Neuronal stem cell (in vitro differentiated cells): ENCODE measurements at regions not wholly inside any gene's neighbourhood (a gene's known extent, or its start where the extent isn't known, plus 50 kb on each side); places are given as distances from the start of the nearest gene placed in this dataset.

Experiments used
- DNase-seq: peaks from one replicate; pipeline ENCODE4 v3.0.0-alpha.2; 2013; ENCODE audit warnings: low spot score
- H2AFZ ChIP-seq: one replicate; pipeline ENCODE4 v1.6.1; 2013; ENCODE audit warnings: mild to moderate bottlenecking, low read length, inconsistent platforms
- H2AK5ac ChIP-seq: 2 replicates; pipeline ENCODE4 v1.6.1; 2013; ENCODE audit warnings: low read depth, mild to moderate bottlenecking, inconsistent platforms, low read length, moderate library complexity, mixed read lengths
- H2BK120ac ChIP-seq: 2 replicates; pipeline ENCODE4 v1.6.1; 2013; ENCODE audit warnings: low read depth, mild to moderate bottlenecking, inconsistent platforms, low read length, moderate library complexity, mixed read lengths
- H2BK12ac ChIP-seq: one replicate; pipeline ENCODE4 v1.6.1; 2013; ENCODE audit warnings: low read length, inconsistent platforms
- H2BK15ac ChIP-seq: 2 replicates; pipeline ENCODE4 v1.6.1; 2013; ENCODE audit warnings: mild to moderate bottlenecking, low read length, inconsistent platforms, mixed read lengths
- H2BK5ac ChIP-seq: one replicate; pipeline ENCODE4 v1.6.1; 2013; ENCODE audit warnings: inconsistent platforms, mild to moderate bottlenecking, low read length, moderate library complexity
- H3K14ac ChIP-seq: one replicate; pipeline ENCODE4 v1.6.1; 2013; ENCODE audit warnings: low read length, inconsistent platforms
- H3K18ac ChIP-seq: 2 replicates; pipeline ENCODE4 v1.6.1; 2013; ENCODE audit warnings: low read length, inconsistent platforms
- H3K23ac ChIP-seq: 2 replicates; pipeline ENCODE4 v1.6.1; 2013; ENCODE audit warnings: low read depth, mild to moderate bottlenecking, mixed read lengths, low read length, inconsistent platforms; ENCODE audit not compliant: poor library complexity
- H3K27ac ChIP-seq: replicated peaks from 3 replicates; pipeline ENCODE4 v1.5.1; 2013; ENCODE audit warnings: low read length, inconsistent platforms
- H3K27me3 ChIP-seq, 3 experiments: 2 replicates each; pipeline ENCODE4 v1.6.1; 2013; ENCODE audit warnings: low read length in 3 of 3, mild to moderate bottlenecking in 2 of 3, inconsistent platforms in 1 of 3, low read depth in 1 of 3, mixed read lengths in 1 of 3, moderate library complexity in 1 of 3; ENCODE audit not compliant: control insufficient read depth in 3 of 3, insufficient read depth in 3 of 3
- H3K36me3 ChIP-seq, 2 donors: replicated peaks in 1 of 2; 2 replicates each; pipeline ENCODE4 v1.6.1; 2013; ENCODE audit warnings: low read length in 2 of 2; ENCODE audit not compliant: control insufficient read depth in 2 of 2, insufficient read depth in 2 of 2
- H3K4ac ChIP-seq: 2 replicates; pipeline ENCODE4 v1.6.1; 2013; ENCODE audit warnings: inconsistent platforms, mild to moderate bottlenecking, low read length, moderate library complexity
- H3K4me1 ChIP-seq, 2 donors: 1 replicate in 1 of 2; 2 replicates in 1 of 2; pipeline ENCODE4 v1.6.1; 2013; ENCODE audit warnings: low read length in 2 of 2, low read depth in 1 of 2; ENCODE audit not compliant: control insufficient read depth in 2 of 2, insufficient read depth in 1 of 2
- H3K4me2 ChIP-seq: one replicate; pipeline ENCODE4 v1.6.1; 2013; ENCODE audit warnings: mild to moderate bottlenecking, low read length, inconsistent platforms; ENCODE audit not compliant: insufficient read depth, poor library complexity, severe bottlenecking
- H3K4me3 ChIP-seq, 2 donors: 2 replicates each; pipeline ENCODE4 v1.5.1; 2013; ENCODE audit warnings: low read length in 2 of 2, mild to moderate bottlenecking in 2 of 2, inconsistent platforms in 1 of 2, moderate library complexity in 1 of 2
- H3K79me1 ChIP-seq: one replicate; pipeline ENCODE4 v1.6.1; 2013; ENCODE audit warnings: low read depth, mild to moderate bottlenecking, inconsistent platforms, low read length, moderate library complexity
- H3K9ac ChIP-seq: one replicate; pipeline ENCODE4 v1.6.1; 2013; ENCODE audit warnings: mild to moderate bottlenecking, low read depth, low read length, inconsistent platforms; ENCODE audit not compliant: poor library complexity
- H3K9me3 ChIP-seq, 2 donors: replicated peaks in 1 of 2; 2 replicates each; pipeline versions ENCODE3 to v1.6.1; 2013; ENCODE audit warnings: low read length in 2 of 2, mild to moderate bottlenecking in 2 of 2, inconsistent platforms in 1 of 2, low read depth in 1 of 2, mixed read lengths in 1 of 2, moderate library complexity in 1 of 2; ENCODE audit not compliant: control insufficient read depth in 2 of 2, insufficient read depth in 1 of 2
- H4K8ac ChIP-seq: one replicate; pipeline ENCODE4 v1.6.1; 2013; ENCODE audit warnings: low read depth, mild to moderate bottlenecking, inconsistent platforms, low read length, moderate library complexity
- H4K91ac ChIP-seq: one replicate; pipeline ENCODE4 v1.6.1; 2013; ENCODE audit warnings: low read length, low read depth, mild to moderate bottlenecking, inconsistent platforms; ENCODE audit not compliant: poor library complexity
- WGBS, 2 donors: extraction: QIAGEN DNeasy Blood & Tissue Kit; methylation state at CpG; one replicate each; pipeline ENCODE4 v1.1.7; 2013; ENCODE audit warnings: missing lambda C conversion rate in 2 of 2, mixed read lengths in 1 of 2; ENCODE audit not compliant: insufficient read length in 2 of 2, insufficient replicate concordance in 1 of 2; ENCODE audit errors: extremely low coverage in 2 of 2; 5-methylcytosine and 5-hydroxymethylcytosine counted together

GRCh38 chr3:20935791-20936190, 749.8 kb upstream of the SGO1 start:
- Histone ChIP-seq H3K4me2 (no peak overlapping the region), H2AK5ac (no peak overlapping the region), H3K23ac (no peak overlapping the region), H4K8ac (no peak overlapping the region), H2BK120ac (no peak overlapping the region), H3K18ac (no peak overlapping the region), H3K4me3 (no peak overlapping the region), H3K9me3 (no peaks in the 10 kb centered on the region), H3K14ac (no peak overlapping the region), H3K36me3 (no peaks in the 10 kb centered on the region), H2BK12ac (no peak overlapping the region), H2BK5ac (no peak overlapping the region), H3K27ac (no peak overlapping the region), H2BK15ac (no peak overlapping the region), H3K4ac (no peak overlapping the region), H2AFZ (no peak overlapping the region), H3K9ac (no peak overlapping the region), H3K79me1 (no peaks in the 10 kb centered on the region), H4K91ac (no peak overlapping the region), H3K4me1 (no peaks in the 10 kb centered on the region), H3K27me3 (no peaks in the 10 kb centered on the region)
- DNase-seq = no peak
- no CpG with 5 or more reads among the region's 2 CpGs for WGBS, 2 donors

DNA sequence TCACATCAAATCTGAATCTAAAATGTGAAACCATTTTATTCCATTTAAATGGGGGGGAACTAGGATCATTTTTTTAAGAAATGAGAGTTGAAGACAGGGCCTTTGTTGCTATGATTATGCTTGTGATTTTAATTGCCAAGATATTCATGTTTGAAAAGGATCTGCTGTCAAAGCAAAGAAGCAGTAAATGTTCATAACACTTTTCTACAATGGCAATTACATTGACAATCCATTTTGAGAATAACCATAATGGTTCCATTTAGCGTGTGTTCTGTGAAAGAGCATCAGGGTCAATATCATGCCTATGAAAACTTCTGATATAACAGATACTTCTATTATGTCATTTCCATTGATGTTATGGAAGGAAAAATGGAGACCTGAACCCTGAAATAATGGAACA, 745.8 kb upstream of the SGO1 start:
- no peak overlapping the region for H3K14ac ChIP-seq

GRCh38 chr3:20930034-20930433, 744.0 kb upstream of the SGO1 start:
- Histone ChIP-seq H2BK12ac (no peak overlapping the region), H4K8ac (no peak overlapping the region)
- no peak for DNase-seq

More for the DNA sequence above, 745.8 kb upstream of the SGO1 start:
- no peaks in the 10 kb centered on the region for H3K4me1 ChIP-seq
- H2AFZ ChIP-seq = no peak overlapping the region
- DNase-seq = no peak
- no peak overlapping the region for H2AK5ac ChIP-seq
- WGBS, 2 donors = no CpG with 5 or more reads among the region's 1 CpG
- H2BK5ac ChIP-seq = no peak overlapping the region
- no peaks in the 10 kb centered on the region for H3K79me1 ChIP-seq
- H2BK15ac ChIP-seq = no peak overlapping the region
- no peak overlapping the region for H3K9ac ChIP-seq
- H2BK12ac ChIP-seq = no peak overlapping the region
- no peak overlapping the region for H3K23ac ChIP-seq
- no peaks in the 10 kb centered on the region for H3K9me3 ChIP-seq
- no peak overlapping the region for H2BK120ac ChIP-seq
- H3K4me3 ChIP-seq = no peak overlapping the region
- H3K18ac ChIP-seq = no peak overlapping the region
- no peaks in the 10 kb centered on the region for H3K36me3 ChIP-seq
- no peak overlapping the region for H3K27ac ChIP-seq
- H3K27me3 ChIP-seq = no peaks in the 10 kb centered on the region
- H4K91ac ChIP-seq = no peak overlapping the region
- H3K4ac ChIP-seq = no peak overlapping the region
- H3K4me2 ChIP-seq = no peak overlapping the region
- H4K8ac ChIP-seq = no peak overlapping the region

DNA sequence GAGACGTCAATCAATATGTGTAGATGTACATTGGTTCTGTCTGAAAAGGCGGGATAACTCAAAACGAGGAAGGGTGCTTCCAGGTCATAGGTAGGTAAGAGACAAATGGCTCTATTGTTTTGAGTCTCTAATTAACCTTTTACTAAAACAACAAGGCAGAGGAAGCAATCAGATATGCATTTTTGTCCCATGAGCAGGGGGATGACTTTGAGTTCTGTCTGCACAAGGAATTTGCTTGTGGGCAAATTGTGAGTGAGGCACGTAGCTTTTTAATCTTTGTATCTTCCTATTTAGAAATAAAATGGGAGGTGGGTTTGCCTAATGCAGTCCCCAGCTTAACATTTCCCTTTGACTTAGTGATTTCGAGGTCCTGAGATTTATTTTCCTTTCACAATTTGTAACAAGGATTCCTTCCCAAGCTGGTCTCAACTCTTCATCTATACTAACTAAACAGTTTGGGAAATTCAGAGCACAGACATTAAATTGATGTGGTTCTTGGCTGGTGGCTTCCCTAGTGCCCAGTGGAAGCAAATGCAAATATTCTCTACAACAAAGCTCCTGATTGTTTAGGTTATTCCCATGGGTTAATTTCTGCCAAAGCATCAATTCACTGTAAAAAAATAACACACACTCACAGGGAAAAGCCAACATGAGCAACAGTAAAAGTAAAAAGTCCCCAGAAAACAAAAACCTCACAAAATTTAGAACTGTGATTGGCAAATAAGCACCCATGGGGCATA, 738.8 kb upstream of the SGO1 start:
- no peak overlapping the region for H3K9ac ChIP-seq

More at GRCh38 chr3:20930034-20930433, 744.0 kb upstream of the SGO1 start:
- Histone ChIP-seq H3K14ac (no peak overlapping the region), H3K36me3 (no peaks in the 10 kb centered on the region), H3K4me3 (no peak overlapping the region), H3K27me3 (no peaks in the 10 kb centered on the region), H2AFZ (no peak overlapping the region), H3K4ac (no peak overlapping the region), H3K9me3 (no peaks in the 10 kb centered on the region), H3K18ac (no peak overlapping the region), H3K4me1 (no peaks in the 10 kb centered on the region), H3K27ac (no peak overlapping the region), H2BK5ac (no peak overlapping the region), H3K79me1 (no peaks in the 10 kb centered on the region), H3K4me2 (no peak overlapping the region), H2BK120ac (no peak overlapping the region), H4K91ac (no peak overlapping the region), H2AK5ac (no peak overlapping the region), H2BK15ac (no peak overlapping the region), H3K9ac (no peak overlapping the region), H3K23ac (no peak overlapping the region)
- WGBS, 2 donors = no CpG with 5 or more reads among the region's 3 CpGs

More for the DNA sequence above, 738.8 kb upstream of the SGO1 start:
- H3K14ac ChIP-seq = no peak overlapping the region
- H3K36me3 ChIP-seq = no peaks in the 10 kb centered on the region
- H3K27me3 ChIP-seq = no peaks in the 10 kb centered on the region
- H3K79me1 ChIP-seq = no peaks in the 10 kb centered on the region
- H3K4ac ChIP-seq = no peak overlapping the region
- H3K18ac ChIP-seq = no peak overlapping the region
- no peak overlapping the region for H4K8ac ChIP-seq
- H3K4me3 ChIP-seq = no peak overlapping the region
- no peak overlapping the region for H2AK5ac ChIP-seq
- H2BK15ac ChIP-seq = no peak overlapping the region
- H3K4me2 ChIP-seq = no peak overlapping the region
- no peaks in the 10 kb centered on the region for H3K4me1 ChIP-seq
- no peak overlapping the region for H3K23ac ChIP-seq
- H3K27ac ChIP-seq = no peak overlapping the region
- H2BK5ac ChIP-seq = no peak overlapping the region
- WGBS, 2 donors = no CpG with 5 or more reads among the region's 5 CpGs
- no peaks in the 10 kb centered on the region for H3K9me3 ChIP-seq
- no peak overlapping the region for H4K91ac ChIP-seq
- no peak overlapping the region for H2BK120ac ChIP-seq
- H2BK12ac ChIP-seq = no peak overlapping the region
- no peak overlapping the region for H2AFZ ChIP-seq
- DNase-seq = no peak
